Astrocyte of the hippocampus (primary cell): ENCODE measurements at regions not wholly inside any gene's neighbourhood (a gene's known extent, or its start where the extent isn't known, plus 50 kb on each side); places are given as distances from the start of the nearest gene placed in this dataset.

ENCODE experiments used
- DNase-seq: peaks from one replicate; pipeline ENCODE4 v3.0.0; 2011; ENCODE audit warnings: low read depth, low spot score

DNA sequence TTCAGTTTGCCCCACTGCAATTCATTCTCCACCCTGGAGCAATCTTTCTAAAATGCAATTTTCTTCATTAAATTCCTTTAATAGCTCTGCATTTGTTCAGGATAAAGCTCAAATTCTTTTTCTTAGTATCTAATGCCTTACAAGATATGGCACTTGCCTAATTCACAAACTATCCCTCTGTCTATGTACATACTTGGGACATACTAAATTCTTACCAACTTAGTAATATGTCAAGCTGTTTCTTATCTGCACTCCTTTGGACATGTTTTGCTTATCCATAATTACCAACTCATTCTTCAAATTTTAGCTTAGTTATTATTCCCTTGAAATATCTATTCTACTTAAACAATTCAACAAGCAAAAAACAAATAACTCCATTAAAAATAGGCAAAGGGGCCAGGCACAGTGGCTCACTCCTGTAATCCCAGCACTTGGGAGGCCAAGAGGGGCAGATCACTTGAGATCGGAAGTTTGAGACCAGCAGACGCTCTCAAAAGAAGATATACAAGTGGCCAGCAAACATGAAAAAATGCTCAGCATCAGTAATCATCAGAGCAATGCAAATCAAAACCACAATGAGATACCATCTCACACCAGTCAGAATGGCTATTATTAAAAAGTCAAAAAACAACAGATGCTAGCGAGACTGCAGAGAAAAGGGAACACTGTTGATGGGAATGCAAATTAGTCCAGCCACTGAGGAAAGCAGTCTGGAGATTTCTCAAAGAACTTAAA lies 96.9 kb downstream of the FAM76B start:
- DNase-seq: peak; percentile 54

DNA sequence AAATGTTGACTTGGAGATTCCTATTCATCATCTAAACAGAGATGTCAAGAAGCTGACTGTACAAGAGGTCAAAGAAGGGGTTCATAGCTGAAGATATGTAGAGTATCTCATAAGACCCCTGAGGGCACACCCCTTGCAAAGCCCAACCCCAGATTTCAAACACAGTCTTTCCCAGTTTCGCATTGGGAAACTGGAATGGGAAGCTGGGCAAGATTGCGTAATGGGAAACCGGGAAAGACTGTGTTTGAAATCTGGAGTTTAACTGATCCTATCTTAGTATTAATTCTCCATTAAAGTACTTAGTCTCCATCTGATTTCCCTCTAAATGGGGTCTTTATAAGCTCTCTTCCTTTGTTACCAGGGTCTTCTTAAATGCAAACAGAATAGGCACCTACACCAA lies 99.5 kb downstream of the FAM76B start:
- no peak for DNase-seq

DNA sequence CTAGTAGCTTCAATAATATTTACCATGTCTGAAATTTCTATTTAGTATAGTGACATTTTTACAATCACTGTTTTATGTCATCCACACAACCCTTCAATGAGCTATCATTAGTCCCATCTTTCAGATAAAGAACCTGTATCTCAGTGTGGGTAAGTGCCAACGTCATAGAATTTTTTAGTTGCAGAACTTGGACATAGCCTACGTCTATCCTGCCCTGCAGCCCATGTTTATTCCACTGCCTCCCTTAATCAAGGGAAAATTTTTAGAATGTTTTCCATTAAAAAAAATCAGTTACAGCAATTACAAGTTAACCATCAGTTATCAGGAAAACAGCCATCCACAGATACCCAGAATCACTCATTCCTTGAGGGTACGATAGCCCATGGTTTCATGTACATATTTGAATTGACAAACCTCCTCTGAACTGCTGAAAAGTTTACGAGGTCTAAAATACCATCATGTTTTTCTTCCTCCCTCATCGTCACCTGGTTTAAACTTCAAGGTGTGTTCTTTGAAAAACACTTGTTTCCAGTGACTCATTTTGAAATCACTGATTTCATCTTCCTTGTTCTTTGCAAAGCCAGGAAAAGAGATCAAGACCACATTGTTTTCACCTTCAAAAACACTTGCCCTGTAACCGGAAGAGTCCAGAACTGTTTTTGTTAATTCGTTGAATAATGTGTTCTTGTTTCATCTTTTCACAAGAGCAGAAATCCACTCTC lies 100.9 kb downstream of the FAM76B start:
- DNase-seq: no peak

DNA sequence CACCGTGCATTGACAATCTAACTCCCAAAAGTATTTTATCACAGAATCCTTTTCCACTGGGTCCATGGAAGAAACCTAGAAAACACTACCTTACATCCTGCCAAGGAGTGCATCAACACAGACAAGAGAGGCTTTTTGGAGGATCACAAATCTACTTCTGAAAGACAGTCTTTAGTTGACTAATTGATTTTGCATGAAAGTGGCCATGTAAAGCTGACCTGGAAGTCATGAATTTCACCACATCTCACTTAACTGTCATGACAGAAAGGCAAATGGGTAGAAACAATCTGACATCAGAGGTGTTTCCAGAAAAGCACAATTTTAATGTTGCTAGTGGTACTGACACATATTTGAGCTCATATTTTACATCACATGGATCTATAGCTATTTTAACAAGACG lies 101.6 kb downstream of the FAM76B start:
- DNase-seq: no peak

DNA sequence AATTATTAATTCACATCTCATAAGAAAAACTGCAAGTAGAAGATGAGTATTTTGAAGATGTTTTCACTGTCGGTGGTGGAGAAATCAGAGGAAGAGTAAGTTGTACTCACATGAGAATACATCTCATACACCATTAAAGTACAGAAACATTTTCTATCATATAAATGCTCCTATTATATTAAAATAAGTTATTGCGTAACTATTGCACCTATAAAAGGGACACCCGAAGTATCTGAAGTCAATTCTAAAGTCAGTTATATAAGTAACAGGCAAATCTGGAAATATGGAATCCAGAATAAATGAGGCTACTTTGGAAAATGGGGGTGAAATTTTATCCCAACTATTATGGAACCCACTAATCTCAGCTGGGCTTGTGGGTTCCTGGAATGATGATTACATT lies 103.3 kb downstream of the FAM76B start:
- no peak for DNase-seq

DNA sequence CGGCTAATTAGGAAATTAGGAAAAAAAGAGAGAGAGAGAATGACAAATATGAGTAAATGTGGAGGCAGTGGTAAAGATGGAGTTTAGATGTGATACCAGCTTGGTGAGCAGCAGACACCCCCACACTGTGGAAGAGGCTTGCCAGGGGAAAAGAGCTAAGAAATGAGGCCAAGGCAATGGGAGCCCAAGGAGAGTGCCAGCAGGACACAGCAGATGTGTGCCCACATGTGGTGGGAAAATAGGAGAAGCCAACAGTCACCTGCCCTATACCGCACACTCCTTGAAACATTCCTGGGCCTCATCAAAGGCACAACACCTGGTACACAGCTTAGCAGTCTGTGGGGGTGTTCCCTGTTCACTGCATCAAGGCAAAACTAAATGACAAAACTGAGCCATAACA lies 104.9 kb downstream of the FAM76B start:
- no peak for DNase-seq

DNA sequence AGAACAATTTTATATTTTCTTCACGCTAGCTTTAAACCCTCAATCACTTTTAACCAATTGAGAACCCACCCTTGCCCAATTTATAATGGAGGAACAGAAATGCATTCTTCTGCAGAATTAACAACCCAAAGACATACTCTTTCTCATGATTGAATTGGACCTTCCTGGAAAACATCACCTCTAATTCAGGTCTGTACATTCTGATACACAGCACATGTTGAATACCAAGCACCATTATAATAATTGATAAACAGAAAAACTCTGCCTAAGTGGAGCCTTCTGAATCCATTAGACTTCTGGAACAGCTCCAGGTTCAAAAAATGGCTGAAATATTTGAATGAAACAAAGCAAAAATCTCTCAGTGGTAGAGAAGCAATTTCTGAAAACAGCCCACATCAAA lies 105.4 kb downstream of the FAM76B start:
- no peak for DNase-seq

DNA sequence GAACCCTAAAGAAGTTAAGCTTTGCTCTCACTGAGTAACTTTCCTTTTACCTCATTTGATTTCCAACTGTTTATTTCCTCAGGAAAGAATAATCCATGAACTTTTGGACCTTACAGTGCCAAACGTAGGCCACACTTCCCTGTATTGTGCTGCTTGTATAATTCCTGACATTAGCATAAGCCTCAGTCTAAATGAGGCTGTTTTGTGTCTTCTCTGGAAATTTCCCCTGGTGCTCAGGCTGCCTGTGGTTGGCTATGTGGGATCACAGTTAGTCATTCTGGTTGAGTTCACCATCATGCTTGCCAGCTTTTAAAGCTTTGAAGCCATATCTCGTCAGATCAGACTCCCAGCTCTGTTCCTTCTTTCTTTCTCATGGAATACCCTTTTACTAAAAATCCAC lies 107.0 kb downstream of the FAM76B start:
- peak; percentile 80 for DNase-seq

DNA sequence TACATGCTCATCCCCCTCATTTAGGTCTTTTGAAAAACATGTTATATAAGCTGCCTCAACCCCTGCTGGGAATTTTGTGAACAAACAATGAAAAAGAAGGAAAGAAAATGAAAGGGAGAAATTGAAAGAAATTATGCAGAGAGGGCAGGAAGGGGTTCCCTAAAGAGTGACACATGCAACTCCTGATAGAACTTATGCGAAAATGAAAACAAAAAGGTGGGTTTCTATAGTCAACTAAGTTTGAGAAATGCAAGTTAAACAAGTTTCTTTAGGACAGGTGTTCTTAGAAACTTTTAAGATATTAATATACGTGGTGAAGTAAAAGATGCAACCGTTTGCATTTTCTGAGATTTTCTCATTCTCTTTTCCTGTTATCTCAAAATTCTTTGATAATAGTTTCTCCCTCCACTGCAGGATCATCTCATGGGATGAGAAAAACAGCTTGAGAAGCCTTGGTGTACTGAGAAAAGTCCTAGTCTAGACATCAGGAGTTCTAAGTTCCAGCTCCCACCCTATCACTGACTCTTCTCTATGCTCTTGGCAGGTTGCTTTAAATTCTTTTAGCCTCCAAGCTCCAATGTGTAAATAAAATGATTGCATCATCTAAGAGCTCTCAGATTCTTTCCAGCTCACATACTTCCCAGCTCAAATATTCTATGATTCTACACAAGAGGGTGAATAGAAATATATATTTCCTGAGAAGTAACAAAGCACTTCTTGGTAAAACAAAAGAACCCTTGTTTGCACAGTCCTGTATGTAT lies 109.2 kb downstream of the FAM76B start:
- peak; percentile 81 for DNase-seq

DNA sequence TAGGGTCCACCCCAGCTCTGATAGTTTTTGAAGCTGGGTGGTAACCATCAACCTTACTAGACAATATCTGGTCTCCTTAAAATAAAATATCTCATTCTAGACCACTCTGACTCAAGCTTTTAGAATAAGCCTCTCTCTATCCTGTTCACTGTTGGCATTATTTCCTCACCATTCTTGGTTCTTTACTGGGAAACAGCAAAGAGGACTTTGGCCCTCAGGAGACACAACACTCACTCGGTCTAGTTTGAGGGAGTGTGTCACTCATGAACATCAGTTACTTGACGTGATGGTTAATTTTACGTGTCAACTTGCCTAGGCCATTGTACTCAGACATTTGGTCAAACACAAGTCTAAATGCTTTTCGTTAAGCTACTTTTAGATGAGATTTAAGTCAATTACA lies 110.6 kb downstream of the FAM76B start:
- DNase-seq: no peak

DNA sequence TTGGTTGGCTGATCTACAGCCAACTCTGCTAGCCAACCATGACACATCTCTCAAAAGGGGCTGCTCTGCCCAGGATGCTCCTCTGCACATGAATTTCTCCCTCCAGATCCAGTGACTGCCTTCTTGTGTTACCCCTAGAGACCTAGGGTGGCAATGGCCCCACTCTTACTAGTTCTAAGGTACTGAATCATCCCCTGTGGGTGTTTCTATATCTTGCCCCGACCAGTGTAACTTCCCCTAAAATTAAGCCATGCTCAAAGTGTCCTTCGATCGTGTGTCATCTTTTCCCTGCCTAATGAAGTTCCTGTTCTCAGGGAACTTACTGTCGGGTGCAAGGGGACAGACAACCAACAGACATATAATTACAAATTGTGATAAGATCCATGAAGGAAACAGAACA lies 113.3 kb downstream of the FAM76B start:
- no peak for DNase-seq

DNA sequence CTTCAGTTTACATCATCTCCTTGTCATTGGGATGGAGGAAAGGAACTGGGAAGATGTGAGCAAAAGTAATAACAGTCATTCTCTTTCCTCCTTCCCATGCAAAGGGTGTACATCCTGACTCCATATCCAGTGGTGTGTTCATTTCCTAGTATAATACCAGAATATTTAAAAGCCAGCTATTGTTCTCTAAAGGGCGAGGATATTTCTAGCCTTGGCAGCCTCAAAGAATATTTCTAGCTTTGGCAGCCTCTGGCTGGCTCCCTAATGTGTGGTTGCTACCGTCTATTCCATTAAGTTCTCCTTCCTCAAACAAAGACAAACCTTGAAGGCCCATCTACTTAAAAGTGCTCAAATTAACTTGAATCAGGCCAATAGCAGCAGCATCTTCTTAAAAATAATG lies 114.0 kb downstream of the FAM76B start:
- no peak for DNase-seq

DNA sequence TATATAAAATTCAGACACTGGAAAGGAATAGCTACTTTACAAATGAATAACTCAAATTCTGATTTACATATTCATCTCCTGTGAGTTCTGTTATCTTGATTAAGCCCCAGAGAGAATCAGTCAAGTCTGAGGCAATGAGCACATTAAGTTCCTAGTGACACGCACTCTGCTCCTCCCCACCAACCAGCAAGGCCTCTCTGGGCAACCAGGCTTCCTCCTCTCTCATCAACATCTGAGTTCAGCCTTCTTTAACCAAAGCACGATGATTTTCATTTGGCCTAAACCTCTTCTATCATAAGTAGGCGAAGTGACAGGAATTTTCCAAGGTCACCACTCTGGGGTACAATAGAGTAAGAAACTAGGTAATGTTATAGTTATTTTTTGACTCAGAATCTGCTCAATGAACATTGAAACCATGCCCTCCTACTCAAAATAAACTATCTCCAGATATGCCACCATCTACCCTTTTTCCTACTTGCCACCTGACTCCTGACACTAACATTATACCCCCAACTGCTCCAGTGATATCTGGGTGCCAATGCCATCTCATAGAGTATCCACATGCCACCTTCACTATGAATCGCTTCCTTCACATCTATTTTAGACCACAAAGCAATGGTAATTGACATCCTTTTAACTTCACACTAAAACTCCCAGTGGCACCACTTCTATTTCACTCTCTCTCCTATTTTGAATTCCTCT lies 114.8 kb downstream of the FAM76B start:
- no peak for DNase-seq

DNA sequence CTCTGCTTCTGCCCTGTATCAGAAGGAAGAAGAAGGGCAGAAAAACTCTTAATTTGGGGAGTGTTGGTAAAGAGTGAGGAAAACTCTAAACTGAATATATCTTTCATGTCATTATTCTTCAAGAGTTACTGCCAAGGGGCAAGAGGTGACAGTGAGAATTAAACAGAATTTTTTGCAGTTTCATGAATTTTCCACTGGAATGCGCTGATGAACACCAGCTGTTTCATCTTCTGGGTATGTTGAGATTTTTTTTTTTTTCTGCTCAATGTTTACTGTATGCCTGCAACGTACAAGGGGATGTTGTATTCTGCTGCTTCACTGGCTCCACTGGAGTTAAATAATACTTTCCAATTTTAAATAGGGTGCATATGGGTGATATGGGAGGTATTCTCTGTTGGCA lies 117.8 kb downstream of the FAM76B start:
- DNase-seq: no peak

DNA sequence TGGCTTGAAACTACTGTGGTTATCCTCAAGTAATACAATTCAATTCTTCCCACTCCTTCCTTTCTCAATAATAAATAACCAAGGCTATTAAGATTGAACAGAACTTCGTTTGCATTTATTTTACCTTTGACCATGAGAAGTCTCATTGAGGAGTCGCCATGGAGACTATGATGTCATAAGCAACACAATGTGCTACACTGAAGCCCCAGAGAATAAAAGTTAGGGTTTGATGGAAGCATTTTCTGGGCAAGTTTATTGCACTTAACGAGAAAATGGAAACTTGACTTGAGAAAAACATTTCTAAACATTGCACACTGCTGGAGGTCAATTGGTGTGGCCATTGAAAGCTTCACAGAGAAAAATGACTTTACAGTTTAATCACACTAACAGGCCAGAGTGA lies 121.5 kb downstream of the FAM76B start:
- no peak for DNase-seq

DNA sequence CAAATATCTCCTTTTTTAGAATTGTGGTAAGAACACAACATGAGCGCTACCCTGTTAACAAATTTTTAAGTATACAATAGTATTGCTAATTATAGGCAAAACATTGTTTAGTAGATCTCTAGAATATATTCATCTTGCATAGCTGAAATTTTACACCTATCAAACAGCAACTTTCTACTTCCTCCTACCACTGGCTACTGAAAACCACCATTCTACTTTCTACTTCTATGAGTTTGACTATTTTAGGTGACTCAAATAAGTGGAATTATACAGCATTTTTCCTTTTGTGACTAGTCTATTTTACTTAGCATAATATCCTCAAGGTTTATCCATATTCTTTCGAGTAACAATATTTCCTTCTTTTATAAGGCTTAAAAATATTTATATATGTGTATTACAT lies 128.4 kb downstream of the FAM76B start:
- no peak for DNase-seq

DNA sequence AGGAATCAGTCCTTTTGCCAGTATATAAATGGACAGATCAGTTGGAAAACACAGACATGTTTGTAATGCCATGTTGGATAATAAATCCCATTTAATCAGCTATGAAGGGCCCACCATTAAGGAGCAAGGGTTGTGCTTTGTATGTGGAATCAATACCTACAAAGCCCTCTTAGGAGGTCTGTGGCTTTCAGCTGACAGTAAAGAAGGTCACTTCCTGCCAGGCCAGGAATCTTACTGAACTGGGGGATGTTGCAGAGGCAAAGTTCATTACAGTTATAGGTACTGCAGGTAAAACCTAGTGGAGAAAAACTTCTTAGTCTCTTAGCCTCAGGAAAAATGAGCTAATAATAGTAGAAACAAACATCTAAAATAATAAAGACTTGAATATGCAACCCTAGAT lies 129.5 kb downstream of the FAM76B start:
- no peak for DNase-seq

DNA sequence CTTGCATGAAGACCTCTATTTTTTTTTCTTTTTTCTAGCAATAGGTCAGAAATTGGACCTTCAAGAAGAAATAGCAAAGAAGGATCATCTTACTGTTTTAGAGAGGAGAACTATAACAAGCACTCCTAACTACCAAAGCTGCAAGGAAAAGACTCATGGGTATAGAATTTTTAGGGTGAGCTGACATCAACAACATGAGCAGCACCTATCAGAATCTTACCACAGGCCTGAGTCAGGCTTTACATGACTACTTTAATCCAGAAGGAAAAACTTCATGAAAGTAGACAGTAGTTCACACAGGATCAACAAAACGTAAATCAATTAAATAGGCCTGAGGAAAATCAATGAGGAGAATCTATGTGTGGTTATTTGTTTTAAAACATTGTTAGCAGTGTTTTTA lies 130.5 kb downstream of the FAM76B start:
- DNase-seq: peak; percentile 38

DNA sequence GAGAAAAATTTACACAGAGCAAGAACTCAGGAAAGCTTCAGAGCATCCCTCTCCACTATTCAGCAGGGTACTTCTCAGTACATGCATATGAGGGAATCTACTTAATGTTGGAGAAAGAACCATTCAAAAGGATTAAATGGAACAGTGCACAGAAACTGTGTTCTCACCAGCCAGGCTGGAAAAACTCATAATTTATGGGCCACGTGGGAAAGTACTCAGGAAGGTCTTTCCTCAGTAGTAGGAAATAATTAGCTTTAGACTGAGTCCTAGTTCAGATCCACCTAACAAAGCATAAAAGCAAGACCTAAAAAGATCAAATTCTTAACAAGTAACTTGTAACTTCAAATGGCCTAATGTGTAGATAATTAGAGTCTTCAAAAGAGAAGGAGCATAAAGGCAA lies 134.0 kb downstream of the FAM76B start:
- DNase-seq: no peak

DNA sequence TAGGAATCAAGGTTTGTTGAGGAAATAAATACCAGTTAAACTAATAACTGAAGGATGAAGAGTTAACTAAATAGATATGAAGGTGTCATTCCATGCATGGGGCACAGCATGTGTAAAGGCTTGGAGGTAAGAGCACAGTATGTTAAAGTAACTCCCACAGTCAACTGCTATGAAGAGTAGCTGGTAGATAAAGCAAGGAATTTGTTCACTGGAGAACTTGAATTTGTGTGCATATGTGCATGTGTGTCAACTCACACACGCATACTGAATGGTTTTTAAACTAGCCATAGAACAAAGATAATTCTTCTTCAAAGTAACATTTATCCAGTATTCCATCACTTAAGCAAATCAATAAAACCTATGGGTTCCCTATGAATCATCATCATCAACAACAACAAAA lies 135.9 kb downstream of the FAM76B start:
- no peak for DNase-seq

DNA sequence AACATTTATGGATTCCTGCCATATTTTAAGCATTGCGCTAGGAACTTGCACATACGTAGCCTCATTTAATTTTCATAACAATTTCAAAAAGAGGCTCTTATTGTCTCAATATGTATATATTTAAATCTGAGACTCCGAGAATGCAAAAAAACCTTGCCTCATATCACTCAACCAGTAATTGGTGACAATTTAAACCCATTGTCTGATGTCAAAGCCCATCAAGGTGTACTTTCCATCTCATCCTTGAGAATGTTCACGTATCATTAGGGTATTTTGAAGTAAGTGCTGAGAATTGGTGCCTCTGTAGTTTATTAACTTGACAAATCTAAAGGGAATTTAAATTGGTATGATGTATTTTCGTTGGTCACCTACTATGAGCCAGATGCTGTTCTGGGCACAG lies 136.5 kb downstream of the FAM76B start:
- no peak for DNase-seq

DNA sequence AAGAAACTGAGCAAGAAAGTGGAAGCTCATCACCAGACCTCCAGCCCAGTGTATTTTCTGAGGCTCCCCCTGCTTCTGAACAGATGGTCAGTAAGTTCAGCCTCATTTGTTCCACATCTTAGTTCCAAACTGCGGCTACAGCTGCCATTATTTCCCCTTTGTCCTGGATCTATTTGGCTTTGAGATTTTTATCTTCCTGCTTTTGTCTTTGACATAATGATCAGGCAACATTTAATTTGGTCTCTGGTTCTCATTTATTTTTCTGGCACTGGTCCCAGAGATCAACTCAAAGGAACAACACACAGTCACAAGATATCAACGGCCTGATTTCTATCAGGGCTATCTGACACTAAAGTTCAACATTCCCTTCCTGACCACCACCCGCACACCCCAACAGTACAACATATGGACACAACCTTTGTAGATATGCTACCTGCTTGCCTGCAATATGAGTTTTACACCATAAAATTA lies 137.5 kb downstream of the FAM76B start:
- DNase-seq: no peak
